Activated T-cell treated with anti-CD3 and anti-CD28 coated beads for 4 hours (primary cell): ENCODE measurements at regions not wholly inside any gene's neighbourhood (a gene's known extent, or its start where the extent isn't known, plus 50 kb on each side); places are given as distances from the start of the nearest gene placed in this dataset.
A peak's percentile ranks its signal among the peaks of the same experiment; 100 is the strongest.

ENCODE experiments used
- DNase-seq: peaks from one replicate; pipeline ENCODE4 v3.0.0-alpha.2; 2020

DNA sequence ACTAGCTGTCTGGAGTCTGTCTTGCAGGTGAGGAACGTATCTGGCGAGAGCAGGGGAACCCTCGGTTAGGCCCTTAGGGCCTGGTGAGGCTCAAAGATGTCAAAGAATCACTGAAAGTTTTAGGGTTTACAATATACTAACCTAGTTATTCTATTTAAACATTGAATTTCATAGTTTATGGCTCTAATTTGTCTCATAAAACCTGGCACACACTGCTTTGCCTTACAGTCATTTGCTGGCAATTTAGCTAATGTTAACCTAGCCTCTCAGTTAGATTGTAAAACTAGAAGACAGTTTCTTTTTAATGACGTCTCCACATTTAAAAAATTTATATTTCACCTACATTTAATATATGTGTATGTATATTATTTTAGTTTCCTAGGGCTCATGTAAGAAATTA lies 89.6 kb upstream of the DOCK10 start:
- DNase-seq: no peak

DNA sequence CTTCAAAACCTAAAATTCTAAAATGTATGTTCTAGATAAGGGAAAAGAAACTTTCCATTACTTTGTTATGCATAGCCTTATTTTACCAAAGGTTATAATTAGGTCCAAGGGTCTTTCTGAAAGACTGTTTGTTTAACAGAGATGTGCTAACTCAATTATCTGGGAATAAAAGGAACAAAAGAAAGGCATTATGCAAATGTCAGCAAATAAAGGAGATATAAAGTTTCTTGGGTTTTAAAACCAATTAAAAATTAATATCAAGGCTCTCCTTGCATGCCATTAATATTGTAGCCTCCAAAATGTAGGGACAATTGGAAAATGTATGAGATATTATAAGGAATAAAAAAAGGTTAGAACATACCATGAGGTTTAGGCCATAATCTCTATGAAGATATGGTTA lies 87.8 kb upstream of the DOCK10 start:
- DNase-seq: no peak

DNA sequence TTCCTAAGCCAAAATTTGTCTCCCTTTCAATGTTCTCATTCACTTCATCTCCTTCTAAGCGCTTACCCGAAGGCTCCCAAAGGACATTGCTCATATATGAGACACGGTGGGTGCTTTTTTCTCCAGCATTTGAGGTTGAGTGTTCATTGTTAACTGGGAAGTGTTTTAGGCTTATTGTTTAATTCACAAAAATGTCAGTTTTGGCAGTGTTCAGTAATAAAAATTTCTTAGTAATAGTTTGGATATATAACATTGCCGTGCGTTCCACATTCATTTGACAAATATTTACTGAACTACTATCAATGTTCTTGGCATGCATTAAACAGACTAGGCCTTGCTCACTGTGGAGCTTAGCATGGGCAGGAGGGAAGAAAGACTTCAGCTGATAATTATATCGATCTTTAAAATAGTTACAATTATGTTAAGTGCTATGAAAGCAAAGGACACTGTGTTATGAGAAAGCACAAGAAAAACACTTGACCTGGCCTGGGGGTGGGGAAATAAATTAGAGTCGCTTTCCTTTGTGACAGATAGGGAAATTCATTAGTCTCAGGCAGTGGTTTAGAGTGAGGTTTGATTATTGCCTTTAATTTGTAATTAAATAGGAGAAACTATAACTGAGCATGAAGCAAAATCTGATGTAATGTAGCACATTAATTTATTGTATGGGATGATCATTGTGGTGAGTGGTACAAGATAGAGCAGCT lies 82.2 kb upstream of the DOCK10 start:
- no peak for DNase-seq

DNA sequence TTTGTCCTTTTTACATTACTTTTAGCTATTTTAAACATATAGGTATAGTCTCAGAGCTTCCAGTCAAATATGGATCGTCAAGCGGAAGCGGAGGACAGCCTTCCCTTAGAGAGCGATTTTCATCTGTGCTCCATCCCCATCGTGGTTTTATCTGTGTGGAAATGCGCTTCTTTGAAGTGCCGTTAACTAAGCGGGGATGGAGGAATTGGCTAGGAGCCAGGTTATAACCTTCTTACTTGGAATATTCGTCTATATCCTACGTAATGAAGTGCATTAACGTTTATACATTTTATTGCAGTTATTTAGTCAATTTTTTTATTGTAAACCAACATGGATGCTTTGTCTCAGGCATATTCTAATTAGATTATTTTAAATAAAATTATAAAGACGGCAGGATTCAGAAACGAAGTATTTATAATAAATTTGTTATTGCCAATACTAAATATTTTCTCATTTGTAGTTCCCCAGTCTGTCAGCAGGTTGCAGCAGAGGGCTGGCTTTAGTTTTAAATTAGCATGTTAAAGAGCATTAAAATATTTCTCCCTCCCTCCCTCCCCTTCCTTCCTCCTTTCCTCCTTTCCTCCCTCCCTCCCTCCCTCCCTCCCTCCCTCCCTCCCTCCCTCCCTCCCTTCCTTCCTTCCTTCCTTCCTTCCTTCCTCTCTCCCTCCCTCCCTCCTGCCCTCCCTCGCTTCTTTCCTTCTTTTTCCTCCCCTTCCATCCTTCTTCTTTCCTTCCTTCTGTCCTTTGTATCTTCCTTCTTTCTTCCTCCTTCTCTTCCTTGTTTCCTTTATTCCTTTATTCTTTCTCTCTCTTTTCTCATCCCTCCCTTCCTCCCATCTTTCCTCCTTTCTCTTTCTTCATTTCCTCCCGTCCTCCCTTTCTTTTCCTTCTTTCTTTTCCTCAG lies 80.6 kb upstream of the DOCK10 start:
- peak; percentile 21 for DNase-seq

DNA sequence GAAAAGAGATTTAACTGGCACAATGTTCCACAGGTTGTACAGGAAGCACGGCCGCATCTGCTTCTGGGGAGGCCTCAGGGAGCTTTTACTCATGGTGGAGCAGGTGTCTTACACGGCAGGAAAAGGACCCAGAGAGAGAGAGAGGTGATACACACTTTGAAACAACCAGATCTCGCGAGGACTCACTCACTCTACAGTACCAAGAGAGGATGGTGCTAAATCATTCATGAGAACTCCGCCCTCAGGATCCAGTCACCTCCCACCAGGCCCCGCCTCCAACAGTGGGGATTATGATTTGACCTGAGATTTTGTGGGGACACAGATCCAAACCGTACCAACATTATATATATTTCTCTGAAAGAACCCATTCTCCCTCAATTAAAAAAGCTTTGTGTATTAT lies 79.7 kb upstream of the DOCK10 start:
- no peak for DNase-seq

- no peak for DNase-seq
Measured at GRCh38 chr2:225120186-225120585, 77.9 kb upstream of the DOCK10 start.

DNA sequence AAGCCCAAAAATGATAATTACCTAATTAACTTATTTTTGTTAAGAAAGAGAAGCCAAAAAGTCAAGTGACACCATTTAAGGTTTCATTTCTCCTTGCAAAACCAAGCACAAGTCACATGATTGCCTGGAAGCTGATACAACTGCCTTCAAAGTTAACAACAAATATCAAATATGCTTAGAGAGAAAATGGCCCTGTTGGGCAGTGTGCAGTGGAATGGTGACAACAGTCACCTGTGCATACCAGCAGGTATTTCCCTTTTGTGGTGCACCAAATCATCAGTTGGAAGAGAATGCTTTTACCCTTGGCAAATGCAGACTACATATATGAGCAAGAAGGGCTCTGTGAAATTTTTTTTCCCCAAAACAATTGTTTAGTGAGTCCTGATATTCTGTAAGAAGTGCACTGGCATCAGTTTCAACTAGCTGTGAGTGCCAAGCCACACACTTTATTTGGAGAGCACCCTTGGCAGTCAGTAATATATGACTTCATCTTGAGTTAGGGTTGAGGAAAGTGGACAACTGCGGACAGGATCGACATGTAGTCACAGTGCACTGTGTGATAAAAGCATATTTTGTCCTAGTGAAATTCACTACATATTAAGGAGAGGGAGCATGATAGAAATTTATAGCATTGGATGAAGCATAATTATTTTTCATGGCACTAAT lies 74.9 kb upstream of the DOCK10 start:
- DNase-seq: no peak

- no peak for DNase-seq
Measured at GRCh38 chr2:225114786-225115323, 72.6 kb upstream of the DOCK10 start.

- no peak for DNase-seq
Measured at GRCh38 chr2:225113371-225114015, 71.2 kb upstream of the DOCK10 start.

GRCh38 chr2:225112362-225113126 lies 70.3 kb upstream of the DOCK10 start:
- DNase-seq: no peak

DNA sequence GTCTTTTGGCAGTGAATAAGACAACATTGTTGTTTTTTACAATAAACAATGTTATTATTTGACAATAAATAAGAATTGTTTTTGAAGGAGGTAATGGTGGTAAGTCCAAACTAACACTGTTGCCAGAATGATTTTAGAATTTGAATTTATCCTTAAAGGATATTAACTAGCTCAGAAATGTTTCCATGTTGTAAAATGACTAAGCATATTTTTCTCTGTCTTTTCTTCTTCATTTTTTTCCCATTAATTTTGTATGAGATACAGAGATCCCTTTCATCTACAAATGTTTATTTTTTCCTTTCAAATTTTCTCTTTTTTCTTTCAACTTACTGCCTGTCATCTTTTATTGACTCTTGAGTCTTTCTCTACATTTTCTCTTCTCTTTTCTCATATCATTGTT lies 66.5 kb upstream of the DOCK10 start:
- DNase-seq: no peak

GRCh38 chr2:225104971-225105370 lies 62.7 kb upstream of the DOCK10 start:
- no peak for DNase-seq

- no peak for DNase-seq
Measured at GRCh38 chr2:225104321-225104720, 62.1 kb upstream of the DOCK10 start.

DNA sequence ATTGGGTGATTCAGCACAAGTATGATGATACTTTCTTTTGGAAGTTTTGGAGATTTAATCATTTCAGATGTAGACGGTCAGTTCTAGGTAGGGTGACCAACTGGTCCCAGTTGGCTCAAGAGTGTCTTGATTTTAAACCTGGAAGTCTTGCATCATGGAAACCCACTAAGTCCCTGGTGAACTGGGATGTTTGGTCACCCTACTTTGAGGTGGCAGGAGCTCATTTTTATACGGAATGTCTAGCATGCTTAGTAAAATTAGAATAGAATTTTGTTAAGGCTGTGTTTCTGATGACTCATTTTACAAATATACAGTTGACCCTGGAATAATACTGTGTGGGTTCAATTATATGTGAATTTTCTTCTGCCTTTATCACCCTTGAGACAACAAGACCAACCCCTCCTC lies 61.5 kb upstream of the DOCK10 start:
- DNase-seq: no peak

- DNase-seq: no peak
Measured at GRCh38 chr2:225100856-225101294, 58.6 kb upstream of the DOCK10 start.

- DNase-seq: no peak
Measured at GRCh38 chr2:225100269-225100668, 58.0 kb upstream of the DOCK10 start.

- DNase-seq: no peak
Measured at GRCh38 chr2:225097035-225097434, 54.8 kb upstream of the DOCK10 start.
